ENCODE measurements at regions not wholly inside any gene's neighbourhood (a gene's known extent, or its start where the extent isn't known, plus 50 kb on each side); places are given as distances from the start of the nearest gene placed in this dataset.

DNA sequence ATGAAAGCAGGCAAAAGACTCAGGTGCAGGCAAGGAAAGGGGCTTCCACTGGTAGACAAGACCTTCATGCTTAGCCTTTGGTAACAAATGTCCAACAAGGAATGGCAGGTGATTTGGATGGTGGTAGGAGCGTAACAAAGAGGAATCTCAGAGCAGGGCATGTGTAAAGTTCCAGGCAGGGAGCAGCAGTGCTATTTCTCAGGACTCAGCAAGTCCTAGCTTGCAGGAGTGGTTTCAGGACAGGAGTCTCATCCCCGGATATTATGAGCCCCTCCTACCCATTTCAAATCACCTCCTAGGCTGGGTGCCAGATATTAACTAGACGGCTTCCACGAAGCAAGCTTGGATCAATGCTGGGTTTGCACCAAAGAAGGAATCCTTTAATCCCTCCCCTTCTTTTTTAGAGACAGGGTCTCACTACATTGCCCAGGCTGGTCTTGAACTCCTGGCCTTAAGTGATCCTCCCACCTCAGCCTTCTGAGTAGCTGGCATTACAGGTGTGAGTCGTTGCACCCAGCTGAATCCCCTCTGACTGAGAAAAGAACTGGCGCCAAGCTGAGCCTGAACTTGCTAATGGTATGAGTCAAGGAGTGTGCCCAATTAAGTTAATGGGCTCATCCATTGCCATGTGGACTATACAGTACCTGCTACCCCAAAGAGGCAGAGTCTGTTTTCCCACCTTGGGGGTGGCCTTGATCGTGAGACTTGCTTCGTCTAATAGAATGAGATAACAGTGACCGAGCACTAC lies 190.3 kb downstream of the ARL4C start:
- no peak for DNase-seq (ENCODE audit: low read depth)

DNA sequence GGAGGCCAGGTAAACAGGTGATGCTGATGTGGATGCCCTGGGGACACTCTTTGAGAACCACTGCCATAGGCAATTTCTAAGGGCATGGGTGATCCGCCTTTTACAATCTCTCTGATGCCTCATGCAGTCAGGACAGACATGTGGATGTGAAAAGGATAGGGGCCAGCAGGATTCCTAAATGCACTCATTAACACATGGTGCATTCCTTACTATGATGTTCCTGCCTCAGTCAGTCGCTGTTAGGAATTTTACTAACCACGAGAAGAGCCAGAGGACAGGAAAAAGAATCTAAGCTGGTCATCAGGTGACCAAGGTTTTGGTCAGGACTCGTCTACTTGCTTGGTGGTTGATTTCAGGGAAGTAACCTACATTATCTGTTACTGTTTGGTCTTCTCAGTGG lies 191.0 kb downstream of the ARL4C start:
- DNase-seq (ENCODE audit: low read depth) = no peak

- peak; percentile 17 for DNase-seq (ENCODE audit: low read depth)
These were observed 191.9 kb downstream of the ARL4C start for GRCh38 chr2:234304950-234305349.

DNA sequence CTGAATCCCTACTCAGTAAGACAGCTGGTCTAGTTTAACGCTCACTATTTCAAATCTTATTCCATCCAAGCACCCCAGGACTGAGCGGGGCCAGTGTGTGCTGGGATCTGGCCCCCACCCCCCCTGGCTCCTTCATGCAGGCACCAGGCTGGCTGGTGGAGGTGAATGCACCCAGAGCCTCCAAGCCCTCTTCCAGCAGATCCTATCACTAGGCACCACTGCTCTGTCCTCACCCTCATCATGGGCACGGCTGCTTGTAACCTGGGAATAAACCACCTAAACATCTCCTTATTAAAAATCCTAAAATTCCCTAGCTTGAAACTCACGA lies 194.3 kb downstream of the ARL4C start:
- DNase-seq (ENCODE audit: low read depth) = no peak

GRCh38 chr2:234300932-234301823 lies 195.7 kb downstream of the ARL4C start:
- no peak for DNase-seq (ENCODE audit: low read depth)

DNA sequence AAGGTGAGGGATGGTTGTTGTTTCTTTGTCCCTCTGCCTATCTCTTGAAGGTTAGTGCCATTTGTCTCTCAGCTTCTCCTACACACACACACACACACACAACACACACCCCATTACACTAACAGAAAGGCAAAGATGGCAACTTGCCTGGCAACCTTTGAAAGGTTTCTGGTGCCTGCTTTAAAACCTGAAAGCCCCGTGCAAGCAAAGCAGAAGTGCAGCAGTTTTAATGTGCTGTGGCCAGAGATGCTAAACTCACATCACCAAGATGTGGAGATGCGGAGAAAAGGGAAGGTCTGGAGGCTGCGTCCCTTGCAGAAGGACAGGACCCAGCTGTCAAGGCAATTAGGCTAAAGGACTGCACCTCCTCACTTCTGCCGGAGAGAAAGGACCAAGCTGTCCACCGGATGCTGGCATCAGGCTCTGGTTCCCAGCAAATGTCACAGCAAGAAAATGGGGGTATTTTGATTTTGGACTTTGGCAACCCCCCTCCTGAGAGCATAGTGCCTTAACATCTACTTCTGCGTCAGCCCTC lies 196.4 kb downstream of the ARL4C start:
- no peak for DNase-seq (ENCODE audit: low read depth)

- DNase-seq (ENCODE audit: low read depth) = no peak
These were observed 198.0 kb downstream of the ARL4C start for GRCh38 chr2:234298918-234299317.

GRCh38 chr2:234296991-234297390 lies 199.9 kb downstream of the ARL4C start:
- no peak for DNase-seq (ENCODE audit: low read depth)

GRCh38 chr2:234293973-234294372 lies 202.9 kb downstream of the ARL4C start:
- no peak for DNase-seq (ENCODE audit: low read depth)

DNA sequence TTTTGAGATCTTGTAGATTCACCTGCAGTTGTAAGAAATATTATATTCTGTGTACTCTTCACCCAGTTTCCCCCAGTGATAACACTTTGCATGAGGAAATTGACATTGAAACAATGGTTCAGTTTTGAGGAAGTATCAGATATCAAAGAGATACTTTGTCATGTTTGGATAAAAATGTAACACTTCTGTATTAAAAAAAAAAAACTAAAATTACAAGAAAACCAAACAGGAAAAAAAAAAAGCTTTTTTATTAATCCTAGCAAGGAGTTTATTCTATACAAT lies 204.0 kb downstream of the ARL4C start:
- DNase-seq (ENCODE audit: low read depth) = no peak

GRCh38 chr2:234292205-234292961 lies 204.5 kb downstream of the ARL4C start:
- DNase-seq (ENCODE audit: low read depth) = no peak

DNA sequence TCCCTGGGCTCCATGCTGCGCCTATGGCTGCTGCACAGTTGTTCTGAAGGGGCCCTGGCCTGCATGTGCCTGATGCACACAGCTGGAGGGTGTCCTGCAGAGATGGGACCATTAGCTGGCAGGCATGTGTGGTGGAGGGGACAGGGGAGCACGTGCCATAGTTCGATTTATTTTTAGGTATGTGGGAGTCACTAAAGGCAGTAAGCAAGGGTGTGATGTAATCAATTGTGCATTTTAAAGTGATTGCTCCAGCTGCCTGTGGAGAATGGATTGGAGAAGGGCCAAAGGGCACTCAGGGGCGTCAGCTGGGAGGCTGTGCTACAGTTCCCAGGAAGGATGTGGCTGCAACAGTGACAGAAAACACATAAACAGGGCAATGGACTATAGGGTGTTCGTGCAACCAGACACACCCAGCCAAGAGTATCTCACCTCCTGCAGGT lies 205.1 kb downstream of the ARL4C start:
- DNase-seq (ENCODE audit: low read depth) = no peak

GRCh38 chr2:234290671-234291070 lies 206.2 kb downstream of the ARL4C start:
- DNase-seq (ENCODE audit: low read depth) = no peak

- peak; percentile 20 for DNase-seq (ENCODE audit: low read depth)
These were observed 206.9 kb downstream of the ARL4C start for GRCh38 chr2:234289834-234290590.

DNA sequence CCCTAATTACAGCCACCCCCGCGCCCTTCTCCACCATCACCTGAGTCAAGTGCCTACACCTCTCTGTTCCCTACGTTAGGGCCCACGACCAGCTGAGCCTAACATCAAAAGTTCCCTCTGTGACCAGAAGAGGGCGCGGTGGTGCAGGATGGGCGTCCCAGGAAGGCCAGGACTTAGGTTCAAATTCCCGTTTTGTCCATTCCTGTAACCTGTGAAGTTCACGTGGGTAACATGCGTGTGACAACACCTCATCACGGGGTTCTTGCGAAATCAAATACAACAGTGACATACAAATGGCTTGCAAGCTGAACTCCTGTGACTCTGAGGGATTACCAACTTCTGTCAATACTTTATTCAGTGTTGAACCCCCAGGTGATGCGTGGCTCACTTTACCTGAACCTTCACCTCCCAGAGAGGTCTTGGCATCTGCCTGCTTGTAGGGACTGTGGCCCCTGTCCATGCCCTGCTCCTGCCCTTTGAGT lies 207.9 kb downstream of the ARL4C start:
- DNase-seq (ENCODE audit: low read depth) = peak; percentile 50

DNA sequence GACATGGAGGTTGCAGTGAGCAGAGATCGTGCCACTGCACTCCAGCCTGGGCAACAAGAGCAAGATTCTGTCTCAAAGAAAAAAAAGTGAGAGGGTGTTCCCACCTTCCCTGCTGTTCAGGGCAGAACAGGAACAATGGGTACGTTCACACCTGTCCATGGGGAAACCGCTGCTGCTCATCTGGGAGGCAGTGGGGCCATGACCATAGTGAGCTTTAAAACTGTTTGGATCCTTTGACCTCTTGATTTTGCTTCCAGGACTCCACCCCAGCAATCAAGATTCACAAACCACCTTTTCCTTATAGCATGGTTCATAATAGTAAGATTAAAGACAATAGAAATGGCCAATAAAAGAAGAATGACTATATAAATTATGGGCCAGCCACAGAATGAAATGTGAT lies 209.2 kb downstream of the ARL4C start:
- no peak for DNase-seq (ENCODE audit: low read depth)

DNA sequence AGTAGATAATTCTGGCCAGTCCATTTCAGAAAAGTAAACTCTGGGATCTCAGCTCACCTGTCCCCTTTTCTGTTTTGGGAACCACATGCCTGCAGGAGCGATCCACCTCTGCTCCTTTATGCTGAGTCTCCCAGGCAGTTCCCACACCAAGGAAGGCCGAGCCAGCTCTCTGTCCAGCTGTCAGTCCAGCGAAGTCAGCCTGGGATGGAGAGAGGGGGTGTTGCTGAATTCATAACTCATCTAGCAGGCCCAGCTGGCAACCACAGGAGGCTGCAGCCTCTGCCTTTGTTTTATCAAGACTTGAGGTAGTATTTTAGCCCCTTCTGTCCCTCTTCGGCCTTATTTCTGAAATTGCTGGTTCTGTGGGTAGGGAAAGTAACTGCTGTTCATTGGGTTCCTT lies 209.9 kb downstream of the ARL4C start:
- no peak for DNase-seq (ENCODE audit: low read depth)

DNA sequence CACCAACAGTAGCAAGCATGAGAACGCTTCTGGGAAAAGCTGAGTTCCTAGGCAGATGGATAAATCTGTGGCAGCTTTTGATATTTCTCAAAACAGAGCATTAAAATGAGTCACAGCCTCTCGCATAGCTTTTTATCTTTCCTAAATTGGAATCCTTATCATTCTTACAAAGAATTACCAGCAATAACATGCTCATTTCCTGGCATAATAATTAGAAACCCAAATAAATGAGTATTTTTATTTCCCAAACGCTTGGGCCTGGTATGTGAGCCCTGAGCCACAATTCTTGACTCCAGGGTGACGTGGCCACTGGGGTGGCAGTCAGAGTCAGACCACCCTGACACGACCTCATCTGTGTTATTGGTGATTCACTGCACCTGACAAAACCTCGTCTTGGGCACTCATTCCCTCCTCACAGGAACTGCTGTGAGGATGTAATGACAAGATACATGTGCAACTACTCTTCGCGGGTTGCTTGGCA lies 210.7 kb downstream of the ARL4C start:
- DNase-seq (ENCODE audit: low read depth) = peak; percentile 55

- DNase-seq (ENCODE audit: low read depth) = no peak
These were observed 211.3 kb downstream of the ARL4C start for GRCh38 chr2:234285541-234285940.

DNA sequence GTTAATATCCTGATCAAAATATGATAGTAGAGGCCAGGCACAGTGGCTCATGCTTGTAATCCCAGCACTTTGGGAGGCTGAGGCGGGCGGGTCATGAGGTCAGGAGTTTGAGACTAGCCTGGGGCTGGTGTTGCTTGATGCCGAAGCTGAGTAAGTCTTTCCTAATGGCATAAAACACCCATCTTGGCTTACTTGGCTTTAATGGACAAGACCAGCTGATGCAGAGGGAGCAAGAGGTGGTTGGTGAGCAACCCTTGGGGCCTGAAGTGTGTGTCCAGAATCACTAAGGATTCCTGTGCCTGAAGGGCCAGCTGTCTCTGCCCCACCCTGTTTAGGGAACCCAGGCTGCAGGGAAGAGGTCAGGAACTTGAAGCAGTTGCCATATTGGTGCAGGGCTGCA lies 217.2 kb downstream of the ARL4C start:
- DNase-seq (ENCODE audit: low read depth) = no peak

- DNase-seq (ENCODE audit: low read depth) = no peak
These were observed 218.2 kb downstream of the ARL4C start for GRCh38 chr2:234278556-234279255.
